Erythroblast (primary cell): ENCODE measurements at regions not wholly inside any gene's neighbourhood (a gene's known extent, or its start where the extent isn't known, plus 50 kb on each side); places are given as distances from the start of the nearest gene placed in this dataset.

Experiments
- GATA1 ChIP-seq: IDR thresholded peaks from 2 replicates; pipeline ENCODE4 v1.6.1; 2011; ENCODE audit warnings: low read depth, mild to moderate bottlenecking, control low read depth, low read length, moderate library complexity
- POLR2A ChIP-seq: IDR thresholded peaks from 2 replicates; pipeline ENCODE4 v1.6.1; 2011; ENCODE audit warnings: mild to moderate bottlenecking, low read length

DNA sequence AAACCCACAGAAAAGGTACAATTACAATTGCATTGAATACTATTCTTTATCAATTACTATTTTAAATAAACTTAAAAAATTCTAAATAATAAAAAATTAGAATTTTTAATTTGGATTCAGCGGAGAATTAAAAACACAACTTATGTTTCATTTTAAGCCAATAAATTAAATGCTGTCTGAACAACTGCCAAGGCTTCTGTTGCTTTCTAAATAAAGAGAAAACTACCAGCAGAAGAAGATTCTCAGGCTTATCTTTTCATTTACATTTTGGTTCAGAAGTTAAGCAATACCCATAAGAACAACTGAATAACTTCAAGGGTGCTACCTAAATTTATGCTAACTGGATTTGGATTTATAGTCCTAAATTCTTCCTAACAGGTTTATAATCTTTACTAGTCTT, 150.0 kb upstream of the FTMT start:
- TF ChIP-seq POLR2A (no peak), GATA1 (no peak)
